Panc1 (cell line): ENCODE measurements at regions not wholly inside any gene's neighbourhood (a gene's known extent, or its start where the extent isn't known, plus 50 kb on each side); places are given as distances from the start of the nearest gene placed in this dataset.

Source experiments
- ATAC-seq: fragments of 200-7000 bp; cut with Tn5 transposase; 2 replicates; pipeline ENCODE4 v1.9.1; 2020; ENCODE audit warnings: mild to moderate bottlenecking, moderate library complexity
- BruUV-seq: library from RNA; stranded (reverse); fragments of 400-500 nt; replicated peaks from 2 replicates; lab custom pipeline; 2021; lab: Mats Ljungman, UMichigan
- CTCF ChIA-PET: fragments of 300-600 bp; sonication (Branson Sonifier 250); formaldehyde crosslinking; loops from one replicate; lab custom pipeline; 2022; ENCODE audit warnings: antibody characterized with exemption; lab: Charles Lee
- POLR2A ChIA-PET: fragments of 300-600 bp; sonication (Branson Sonifier 250); formaldehyde crosslinking; loops from one replicate; lab custom pipeline; 2022; ENCODE audit warnings: antibody characterized with exemption; lab: Charles Lee
- DNase-seq: peaks from one replicate; pipeline ENCODE4 v3.0.0-alpha.2; 2010; ENCODE audit warnings: low read depth, low spot score
- H3K27ac ChIP-seq: 2 replicates; pipeline ENCODE4 v1.5.1; 2011; ENCODE audit warnings: mild to moderate bottlenecking, low read length, inconsistent platforms
- H3K27me3 ChIP-seq: fragments of 200-500 bp; sonication (Bioruptor generic); 2 replicates; pipeline ENCODE4 v1.6.0; 2014; ENCODE audit warnings: low read length, inconsistent platforms; ENCODE audit not compliant: control insufficient read depth, insufficient read depth
- H3K36me3 ChIP-seq: fragments of 200-500 bp; sonication (Bioruptor generic); 2 replicates; pipeline ENCODE4 v1.5.1; 2014; ENCODE audit warnings: inconsistent platforms, mild to moderate bottlenecking, low read length, moderate library complexity; ENCODE audit not compliant: control insufficient read depth, insufficient read depth
- H3K4me1 ChIP-seq: 2 replicates; pipeline ENCODE4 v1.5.1; 2011; ENCODE audit warnings: inconsistent platforms, mild to moderate bottlenecking, low read length, moderate library complexity; ENCODE audit not compliant: control insufficient read depth, insufficient read depth
- H3K4me3 ChIP-seq, 2 experiments: 2 replicates each; pipeline ENCODE4 v1.5.1; 2011 to 2012; ENCODE audit warnings: low read depth in 2 of 2, low read length in 2 of 2, mild to moderate bottlenecking in 2 of 2, inconsistent platforms in 1 of 2, moderate library complexity in 1 of 2
- H3K9me3 ChIP-seq: fragments of 200-500 bp; sonication (Bioruptor generic); 2 replicates; pipeline ENCODE4 v1.5.1; 2014; ENCODE audit warnings: low read depth, mild to moderate bottlenecking, inconsistent platforms, low read length, moderate library complexity; ENCODE audit not compliant: control insufficient read depth, insufficient read depth
- CTCF ChIP-seq: fragments of 450-650 bp; IDR thresholded peaks from 2 replicates; pipeline ENCODE4 v1.5.1; 2017; ENCODE audit warnings: mild to moderate bottlenecking
- POLR2AphosphoS5 ChIP-seq: IDR thresholded peaks from 2 replicates; pipeline ENCODE4 v1.6.1; 2012; ENCODE audit warnings: mild to moderate bottlenecking, low read depth, low read length, moderate library complexity
- REST ChIP-seq, 2 experiments: IDR thresholded peaks; 2 replicates each; pipeline ENCODE4 v1.6.1; 2011 to 2012; ENCODE audit warnings: low read depth in 2 of 2, control low read depth in 1 of 2, low read length in 1 of 2, mild to moderate bottlenecking in 1 of 2, moderate library complexity in 1 of 2; ENCODE audit not compliant: insufficient read depth in 1 of 2
- SIN3A ChIP-seq: IDR thresholded peaks from 2 replicates; pipeline ENCODE4 v1.6.1; 2012; ENCODE audit warnings: low read depth, mild to moderate bottlenecking, low read length, moderate library complexity, borderline replicate concordance; ENCODE audit not compliant: insufficient read depth
- TCF7L2 ChIP-seq: IDR thresholded peaks from 2 replicates; pipeline ENCODE4 v1.6.1; 2011; ENCODE audit warnings: mild to moderate bottlenecking, low read depth, low read length, inconsistent platforms
- in situ Hi-C: cut with HindIII; loops from 2 replicates; pipeline ENCODE4 v1.10.0; 2016; ENCODE audit warnings: low sequenced_read_pairs, low pct_unique_long_range_greater_than_20kb
- intact Hi-C: fragments of 100-400 bp; cut with micrococcal nuclease; formaldehyde crosslinking; loops from one replicate; pipeline ENCODE4 v1.10.0; 2022; ENCODE audit not compliant: unreplicated experiment

- no peaks in the 10 kb centered on the region for H3K36me3 ChIP-seq
- in situ Hi-C loops, result no loop called here
- H3K4me3 ChIP-seq, result no peak overlapping the region
- H3K4me1 ChIP-seq, result no peaks in the 10 kb centered on the region
- H3K27me3 ChIP-seq, result no peaks in the 10 kb centered on the region
- no peaks in the 10 kb centered on the region for H3K9me3 ChIP-seq
- ChIA-PET POLR2A (no interaction called here), CTCF (no interaction called here)
- intact Hi-C loops, result no loop called here
- ATAC-seq, result no peak
- H3K27ac ChIP-seq, result no peak overlapping the region
- BruUV-seq, result no TSS peak
- no peak for TF ChIP-seq TCF7L2
- no peak for TF ChIP-seq POLR2AphosphoS5
- no peak for TF ChIP-seq REST (IDR thresholded peaks at IDR 0.05; ENCODE audit: insufficient read depth in 1 of 2, low read depth in 2 of 2, low read length in 1 of 2)
- DNase-seq, result no peak
Measured at GRCh38 chr13:58594747-58595600, 963.4 kb downstream of the PCDH17 start.

GRCh38 chr13:58597552-58597951 lies 966.0 kb downstream of the PCDH17 start:
- H3K4me3 ChIP-seq, result no peak overlapping the region
- no peaks in the 10 kb centered on the region for H3K27me3 ChIP-seq
- no peaks in the 10 kb centered on the region for H3K36me3 ChIP-seq
- ChIA-PET POLR2A (no interaction called here), CTCF (no interaction called here)
- no peaks in the 10 kb centered on the region for H3K4me1 ChIP-seq
- TF ChIP-seq POLR2AphosphoS5 (no peak), TCF7L2 (no peak), CTCF (no peak), SIN3A (no peak), REST (IDR thresholded peaks at IDR 0.05; ENCODE audit: insufficient read depth in 1 of 2, low read depth in 2 of 2, low read length in 1 of 2) (no peak)
- BruUV-seq, result no TSS peak
- no peak for DNase-seq
- in situ Hi-C loops, result no loop called here
- intact Hi-C loops, result no loop called here
- no peak overlapping the region for H3K27ac ChIP-seq
- no peak for ATAC-seq
- no peaks in the 10 kb centered on the region for H3K9me3 ChIP-seq
